ENCODE measurements at regions not wholly inside any gene's neighbourhood (a gene's known extent, or its start where the extent isn't known, plus 50 kb on each side); places are given as distances from the start of the nearest gene placed in this dataset.
"Not testable (repeated sequence)": the region's sequence is repeated elsewhere in the genome, so short reads cannot be mapped to it uniquely, and the experiment has no call there.

- no peak for DNase-seq (ENCODE audit: low spot score)
- TF ChIP-seq CTCF (IDR thresholded peaks at IDR 0.05; ENCODE audit: extremely low read depth, insufficient read depth, missing control alignments): no peak
- in situ Hi-C loops (cut with MboI; ENCODE audit: low pct_unique_long_range_greater_than_20kb, low sequenced_read_pairs, unreplicated experiment): no loop called here
Measured at GRCh38 chr9:74147906-74148305, 349.2 kb upstream of the RORB start.

GRCh38 chr9:74172874-74173273 is 324.3 kb upstream of the RORB start:
- peak; percentile 25 for DNase-seq (ENCODE audit: low spot score)
- in situ Hi-C loops (cut with MboI; ENCODE audit: low pct_unique_long_range_greater_than_20kb, low sequenced_read_pairs, unreplicated experiment): no loop called here
- no peak for TF ChIP-seq CTCF (IDR thresholded peaks at IDR 0.05; ENCODE audit: extremely low read depth, insufficient read depth, missing control alignments)

GRCh38 chr9:74173284-74173683 is 323.9 kb upstream of the RORB start:
- DNase-seq (ENCODE audit: low spot score): no peak
- no peak for TF ChIP-seq CTCF (IDR thresholded peaks at IDR 0.05; ENCODE audit: extremely low read depth, insufficient read depth, missing control alignments)
- in situ Hi-C loops (cut with MboI; ENCODE audit: low pct_unique_long_range_greater_than_20kb, low sequenced_read_pairs, unreplicated experiment): no loop called here

GRCh38 chr9:74197771-74198170 is 299.4 kb upstream of the RORB start:
- in situ Hi-C loops (cut with MboI; ENCODE audit: low pct_unique_long_range_greater_than_20kb, low sequenced_read_pairs, unreplicated experiment); DNase-seq (ENCODE audit: low spot score): not testable (repeated sequence)

GRCh38 chr9:74205056-74205455 is 292.1 kb upstream of the RORB start:
- in situ Hi-C loops (cut with MboI; ENCODE audit: low pct_unique_long_range_greater_than_20kb, low sequenced_read_pairs, unreplicated experiment): no loop called here
- DNase-seq (ENCODE audit: low spot score): no peak
- no peak for TF ChIP-seq CTCF (IDR thresholded peaks at IDR 0.05; ENCODE audit: extremely low read depth, insufficient read depth, missing control alignments)

GRCh38 chr9:74218385-74219063 is 278.6 kb upstream of the RORB start:
- no peak for TF ChIP-seq CTCF (IDR thresholded peaks at IDR 0.05; ENCODE audit: extremely low read depth, insufficient read depth, missing control alignments)
- DNase-seq (ENCODE audit: low spot score): no peak
- in situ Hi-C loops (cut with MboI; ENCODE audit: low pct_unique_long_range_greater_than_20kb, low sequenced_read_pairs, unreplicated experiment): no loop called here

GRCh38 chr9:74220327-74220726 is 276.8 kb upstream of the RORB start:
- in situ Hi-C loops (cut with MboI; ENCODE audit: low pct_unique_long_range_greater_than_20kb, low sequenced_read_pairs, unreplicated experiment): no loop called here
- no peak for TF ChIP-seq CTCF (IDR thresholded peaks at IDR 0.05; ENCODE audit: extremely low read depth, insufficient read depth, missing control alignments)
- no peak for DNase-seq (ENCODE audit: low spot score)
